ENCODE measurements at regions not wholly inside any gene's neighbourhood (a gene's known extent, or its start where the extent isn't known, plus 50 kb on each side); places are given as distances from the start of the nearest gene placed in this dataset.

GRCh38 chr16:6574146-6574545 is 758.5 kb upstream of the RBFOX1 start:
- TF ChIP-seq, protein P1, sequence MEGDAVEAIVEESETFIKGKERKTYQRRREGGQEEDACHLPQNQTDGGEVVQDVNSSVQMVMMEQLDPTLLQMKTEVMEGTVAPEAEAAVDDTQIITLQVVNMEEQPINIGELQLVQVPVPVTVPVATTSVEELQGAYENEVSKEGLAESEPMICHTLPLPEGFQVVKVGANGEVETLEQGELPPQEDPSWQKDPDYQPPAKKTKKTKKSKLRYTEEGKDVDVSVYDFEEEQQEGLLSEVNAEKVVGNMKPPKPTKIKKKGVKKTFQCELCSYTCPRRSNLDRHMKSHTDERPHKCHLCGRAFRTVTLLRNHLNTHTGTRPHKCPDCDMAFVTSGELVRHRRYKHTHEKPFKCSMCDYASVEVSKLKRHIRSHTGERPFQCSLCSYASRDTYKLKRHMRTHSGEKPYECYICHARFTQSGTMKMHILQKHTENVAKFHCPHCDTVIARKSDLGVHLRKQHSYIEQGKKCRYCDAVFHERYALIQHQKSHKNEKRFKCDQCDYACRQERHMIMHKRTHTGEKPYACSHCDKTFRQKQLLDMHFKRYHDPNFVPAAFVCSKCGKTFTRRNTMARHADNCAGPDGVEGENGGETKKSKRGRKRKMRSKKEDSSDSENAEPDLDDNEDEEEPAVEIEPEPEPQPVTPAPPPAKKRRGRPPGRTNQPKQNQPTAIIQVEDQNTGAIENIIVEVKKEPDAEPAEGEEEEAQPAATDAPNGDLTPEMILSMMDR (IDR thresholded peaks at IDR 0.05; ENCODE audit: poor library complexity, severe bottlenecking) = no peak

DNA sequence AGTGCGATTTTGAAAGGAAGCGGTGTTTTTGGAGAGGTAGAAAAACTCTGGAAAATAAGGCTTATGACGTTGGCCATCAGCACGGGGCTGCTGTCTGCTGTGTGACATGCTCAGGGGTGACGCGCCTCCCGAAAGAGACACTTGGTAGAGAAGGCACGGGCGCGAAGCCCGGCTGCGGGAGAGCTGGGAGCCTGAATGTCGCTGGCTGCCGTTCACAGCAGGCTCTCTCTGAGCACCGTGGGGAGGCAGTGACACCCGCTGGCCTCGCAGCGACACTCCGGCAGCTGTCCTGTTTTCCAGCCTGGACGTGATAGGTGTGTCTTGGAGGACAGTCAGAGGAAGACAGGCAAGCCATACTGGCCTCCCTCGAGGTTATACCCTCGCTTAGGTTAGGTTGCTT is 759.1 kb upstream of the RBFOX1 start:
- ATAC-seq (ENCODE audit: low read depth) = no peak
- Histone ChIP-seq H3K9me3 (ENCODE audit: severe bottlenecking) (no peaks in the 10 kb centered on the region), H3K4me1 (ENCODE audit: insufficient read depth, poor library complexity, severe bottlenecking) (no peaks in the 10 kb centered on the region), H3K36me3 (ENCODE audit: low read depth) (no peaks in the 10 kb centered on the region), H3K4me3 (ENCODE audit: severe bottlenecking) (no peak overlapping the region), H3K27me3 (ENCODE audit: insufficient read depth, poor library complexity, severe bottlenecking) (no peaks in the 10 kb centered on the region), H3K27ac (ENCODE audit: poor library complexity, severe bottlenecking) (no peak overlapping the region)
- DNase-seq (ENCODE audit: low spot score) = no peak
- TF ChIP-seq, protein P1 (IDR thresholded peaks at IDR 0.05; ENCODE audit: poor library complexity, severe bottlenecking) = no peak

More at GRCh38 chr16:6574146-6574545, 758.5 kb upstream of the RBFOX1 start:
- no peak overlapping the region for H3K4me3 ChIP-seq (ENCODE audit: severe bottlenecking)
- H3K27ac ChIP-seq (ENCODE audit: poor library complexity, severe bottlenecking) = no peak overlapping the region
- H3K4me1 ChIP-seq (ENCODE audit: insufficient read depth, poor library complexity, severe bottlenecking) = no peaks in the 10 kb centered on the region
- no peaks in the 10 kb centered on the region for H3K27me3 ChIP-seq (ENCODE audit: insufficient read depth, poor library complexity, severe bottlenecking)
- no peaks in the 10 kb centered on the region for H3K9me3 ChIP-seq (ENCODE audit: severe bottlenecking)
- DNase-seq (ENCODE audit: low spot score) (no peak), ATAC-seq (ENCODE audit: low read depth) (no peak)
- no peaks in the 10 kb centered on the region for H3K36me3 ChIP-seq (ENCODE audit: low read depth)

GRCh38 chr16:6571044-6571443 is 761.6 kb upstream of the RBFOX1 start:
- no peak for ATAC-seq (ENCODE audit: low read depth)
- H3K27me3 ChIP-seq (ENCODE audit: insufficient read depth, poor library complexity, severe bottlenecking) = no peaks in the 10 kb centered on the region
- no peaks in the 10 kb centered on the region for H3K9me3 ChIP-seq (ENCODE audit: severe bottlenecking)
- no peaks in the 10 kb centered on the region for H3K36me3 ChIP-seq (ENCODE audit: low read depth)
- H3K4me1 ChIP-seq (ENCODE audit: insufficient read depth, poor library complexity, severe bottlenecking) = no peaks in the 10 kb centered on the region
- no peak for DNase-seq (ENCODE audit: low spot score)
- TF ChIP-seq, protein P1 (IDR thresholded peaks at IDR 0.05; ENCODE audit: poor library complexity, severe bottlenecking) = no peak
- no peak overlapping the region for H3K27ac ChIP-seq (ENCODE audit: poor library complexity, severe bottlenecking)
- H3K4me3 ChIP-seq (ENCODE audit: severe bottlenecking) = no peak overlapping the region

DNA sequence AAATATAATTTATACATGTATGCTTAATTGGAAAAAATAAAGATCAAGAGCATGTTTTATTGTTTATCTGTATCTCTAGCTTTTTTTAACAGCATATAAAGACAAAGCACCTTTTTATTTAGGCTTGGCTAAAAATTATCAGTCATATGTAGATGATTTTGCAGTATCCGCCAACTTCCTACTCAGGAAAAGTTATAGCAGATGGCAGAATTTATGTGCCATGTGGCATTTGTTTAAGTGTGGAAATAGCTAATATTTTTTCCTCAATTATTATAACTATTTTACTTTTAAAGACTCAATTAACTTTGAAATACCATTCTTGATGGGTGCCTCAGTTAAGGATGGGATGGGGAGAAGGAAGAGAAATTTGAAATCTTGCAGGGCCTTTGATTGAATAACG is 762.1 kb upstream of the RBFOX1 start:
- Histone ChIP-seq H3K9me3 (ENCODE audit: severe bottlenecking) (no peaks in the 10 kb centered on the region), H3K36me3 (ENCODE audit: low read depth) (no peaks in the 10 kb centered on the region), H3K4me3 (ENCODE audit: severe bottlenecking) (no peak overlapping the region), H3K4me1 (ENCODE audit: insufficient read depth, poor library complexity, severe bottlenecking) (no peaks in the 10 kb centered on the region), H3K27ac (ENCODE audit: poor library complexity, severe bottlenecking) (no peak overlapping the region), H3K27me3 (ENCODE audit: insufficient read depth, poor library complexity, severe bottlenecking) (no peaks in the 10 kb centered on the region)
- ATAC-seq (ENCODE audit: low read depth) = no peak
- DNase-seq (ENCODE audit: low spot score) = no peak
- TF ChIP-seq, protein P1 (IDR thresholded peaks at IDR 0.05; ENCODE audit: poor library complexity, severe bottlenecking) = no peak

DNA sequence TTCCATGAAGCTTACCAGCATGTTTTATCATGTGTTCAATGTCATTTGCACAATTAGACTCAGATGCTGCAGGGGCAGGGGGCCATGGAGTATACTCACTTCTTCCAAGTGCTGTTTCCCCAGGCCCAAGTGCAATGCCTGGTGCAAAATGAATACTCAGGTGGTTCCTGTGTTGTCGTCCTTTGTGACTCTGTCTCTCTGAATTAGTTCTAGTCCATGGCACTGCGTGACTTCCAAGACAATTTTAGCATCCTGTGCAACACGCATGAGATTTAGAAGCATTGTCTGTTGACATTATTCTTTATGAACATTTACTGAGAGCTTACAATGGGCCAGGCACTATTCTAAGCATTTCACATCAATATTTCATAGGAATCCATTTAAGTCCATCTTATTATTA is 769.7 kb upstream of the RBFOX1 start:
- ATAC-seq (ENCODE audit: low read depth) (no peak), DNase-seq (ENCODE audit: low spot score) (no peak)
- TF ChIP-seq, protein P1 (IDR thresholded peaks at IDR 0.05; ENCODE audit: poor library complexity, severe bottlenecking) = no peak
- Histone ChIP-seq H3K27me3 (ENCODE audit: insufficient read depth, poor library complexity, severe bottlenecking) (no peaks in the 10 kb centered on the region), H3K4me1 (ENCODE audit: insufficient read depth, poor library complexity, severe bottlenecking) (no peaks in the 10 kb centered on the region), H3K9me3 (ENCODE audit: severe bottlenecking) (no peaks in the 10 kb centered on the region), H3K36me3 (ENCODE audit: low read depth) (no peaks in the 10 kb centered on the region), H3K27ac (ENCODE audit: poor library complexity, severe bottlenecking) (no peak overlapping the region), H3K4me3 (ENCODE audit: severe bottlenecking) (no peak overlapping the region)
